A549 (cell line): ENCODE measurements at regions not wholly inside any gene's neighbourhood (a gene's known extent, or its start where the extent isn't known, plus 50 kb on each side); places are given as distances from the start of the nearest gene placed in this dataset.
A peak's percentile ranks its signal among the peaks of the same experiment; 100 is the strongest.

Source experiments
- ATAC-seq, 2 experiments: fragments of 200-7000 bp in 1 of 2; fragments of >200 bp in 1 of 2; cut with Nextera tagmentation in 1 of 2; cut with Tn5 transposase in 1 of 2; 3 replicates each; pipeline versions ENCODE4 v1.8.0 to v1.9.1; 2018 to 2020; ENCODE audit warnings: mild to moderate bottlenecking in 1 of 2, moderate library complexity in 1 of 2
- CTCF ChIA-PET: fragments of 300-600 bp; sonication (Branson Sonifier 250); formaldehyde crosslinking; extraction: SDS; loops from one replicate; lab custom pipeline; 2021; ENCODE audit warnings: antibody characterized with exemption, inconsistent platforms; lab: Yijun Ruan, JAX
- POLR2A ChIA-PET: fragments of 350-600 bp; formaldehyde crosslinking; extraction: SDS; loops from one replicate; lab custom pipeline; 2021; ENCODE audit warnings: antibody characterized with exemption, inconsistent platforms; lab: Yijun Ruan, JAX
- DNase-seq, 2 experiments: peaks; one replicate each; pipeline versions ENCODE4 v3.0.0 to v3.0.0-alpha.2; 2011 to 2016; ENCODE audit warnings: low read depth in 1 of 2, low spot score in 1 of 2
- FAIRE-seq: peaks from 2 replicates; lab custom pipeline; 2011; peaks lifted over from hg19 to GRCh38; lab: Jason Lieb, UNC
- H3K27ac ChIP-seq, 2 experiments: fragments of >200 bp; sonication (Bioruptor Twin); formaldehyde crosslinking; 3 replicates each; pipeline ENCODE4 v1.5.1; 2016 to 2017
- H3K4me1 ChIP-seq: fragments of >200 bp; sonication (Bioruptor Twin); formaldehyde crosslinking; 3 replicates; pipeline ENCODE4 v1.6.1; 2016
- H3K4me2 ChIP-seq: fragments of >200 bp; sonication (Bioruptor Twin); formaldehyde crosslinking; 3 replicates; pipeline ENCODE4 v1.6.1; 2016
- H3K4me3 ChIP-seq: fragments of >200 bp; sonication (Bioruptor Twin); formaldehyde crosslinking; 3 replicates; pipeline ENCODE4 v1.5.1; 2016
- H3K9me3 ChIP-seq: fragments of >200 bp; sonication (Bioruptor Twin); formaldehyde crosslinking; 3 replicates; pipeline ENCODE4 v1.6.1; 2016
- BHLHE40 ChIP-seq: IDR thresholded peaks from 2 replicates; pipeline ENCODE4 v1.6.1; 2012; ENCODE audit warnings: low read depth, low read length, inconsistent platforms
- CEBPB ChIP-seq, 2 experiments: fragments of >200 bp in 1 of 2; sonication (Bioruptor Twin) in 1 of 2; formaldehyde crosslinking in 1 of 2; IDR thresholded peaks; 2 replicates each; pipeline ENCODE4 v1.6.1; 2012 to 2016
- CHD2 ChIP-seq: fragments of 150-350 bp; IDR thresholded peaks from 2 replicates; pipeline ENCODE4 v1.6.1; 2014; ENCODE audit warnings: low read length; ENCODE audit not compliant: partially characterized antibody
- CHD4 ChIP-seq: fragments of 200-600 bp; sonication (generic); IDR thresholded peaks from 2 replicates; pipeline ENCODE4 v1.6.1; 2016; ENCODE audit warnings: antibody characterized with exemption, mild to moderate bottlenecking, borderline replicate concordance
- EHF ChIP-seq: fragments of 250-450 bp; sonication (Bioruptor Pico); IDR thresholded peaks from 2 replicates; pipeline ENCODE4 v1.5.0; 2020; ENCODE audit warnings: mild to moderate bottlenecking
- EHMT2 ChIP-seq: fragments of 200-600 bp; sonication (generic); IDR thresholded peaks from 2 replicates; pipeline ENCODE4 v1.6.1; 2016; ENCODE audit warnings: antibody characterized with exemption, low read depth, mild to moderate bottlenecking, moderate library complexity
- ESRRA ChIP-seq: fragments of 150-350 bp; IDR thresholded peaks from 2 replicates; pipeline ENCODE4 v1.6.1; 2014; ENCODE audit warnings: mild to moderate bottlenecking, low read length, borderline replicate concordance
- FOSB ChIP-seq: fragments of 250-450 bp; sonication (Bioruptor Pico); IDR thresholded peaks from 2 replicates; pipeline ENCODE4 v1.5.0; 2020; ENCODE audit warnings: mild to moderate bottlenecking, moderate library complexity
- HEYL ChIP-seq: fragments of 250-450 bp; sonication (Bioruptor Pico); IDR thresholded peaks from 2 replicates; pipeline ENCODE4 v1.8.0; 2021; ENCODE audit warnings: mild to moderate bottlenecking, moderate library complexity
- HOXB5 ChIP-seq: fragments of 250-450 bp; sonication (Bioruptor Pico); IDR thresholded peaks from 2 replicates; pipeline ENCODE4 v1.5.0; 2020; ENCODE audit warnings: mild to moderate bottlenecking, moderate library complexity
- JUN ChIP-seq, 2 experiments: fragments of >200 bp; sonication (Bioruptor Twin); formaldehyde crosslinking; IDR thresholded peaks; 2 replicates in 1 of 2; 3 replicates in 1 of 2; pipeline ENCODE4 v1.6.1; 2016 to 2017
- KDM1A ChIP-seq: fragments of 200-600 bp; sonication (generic); IDR thresholded peaks from 2 replicates; pipeline ENCODE4 v1.6.1; 2016; ENCODE audit warnings: low read depth, mild to moderate bottlenecking
- KDM5A ChIP-seq: fragments of 200-600 bp; sonication (generic); IDR thresholded peaks from 2 replicates; pipeline ENCODE4 v1.6.1; 2016; ENCODE audit warnings: antibody characterized with exemption, mild to moderate bottlenecking
- MAX ChIP-seq: IDR thresholded peaks from 2 replicates; pipeline ENCODE4 v1.6.1; 2012
- MAZ ChIP-seq: fragments of 150-350 bp; IDR thresholded peaks from 2 replicates; pipeline ENCODE4 v1.6.1; 2014; ENCODE audit warnings: antibody characterized with exemption, low read depth, low read length, borderline replicate concordance
- MYC ChIP-seq: IDR thresholded peaks from 2 replicates; pipeline ENCODE4 v1.6.1; 2012; ENCODE audit warnings: mild to moderate bottlenecking, inconsistent platforms, low read length, improper control_type of control experiment, borderline replicate concordance
- NR3C1 ChIP-seq: fragments of >200 bp; sonication (Bioruptor Twin); formaldehyde crosslinking; IDR thresholded peaks from 3 replicates; pipeline ENCODE4 v1.6.1; 2017
- POLR2AphosphoS2 ChIP-seq: conservative IDR thresholded peaks from 2 replicates; pipeline ENCODE4 v1.6.1; 2012; ENCODE audit warnings: low read length, improper control_type of control experiment, inconsistent platforms
- RFX5 ChIP-seq: fragments of 450-650 bp; IDR thresholded peaks from 2 replicates; pipeline ENCODE4 v1.7.1; 2014; ENCODE audit warnings: antibody characterized with exemption, mild to moderate bottlenecking, moderate library complexity
- SMC3 ChIP-seq: fragments of >200 bp; sonication (Bioruptor Twin); formaldehyde crosslinking; IDR thresholded peaks from 3 replicates; pipeline ENCODE4 v1.6.1; 2018; ENCODE audit warnings: inconsistent platforms
- SREBF2 ChIP-seq: fragments of 450-650 bp; IDR thresholded peaks from 2 replicates; pipeline ENCODE4 v1.6.1; 2014; ENCODE audit warnings: mild to moderate bottlenecking, moderate library complexity
- TFCP2L1 ChIP-seq: fragments of 250-450 bp; sonication (Bioruptor Pico); IDR thresholded peaks from 2 replicates; pipeline ENCODE4 v1.5.0; 2021; ENCODE audit warnings: mild to moderate bottlenecking
- USF2 ChIP-seq: fragments of 450-650 bp; IDR thresholded peaks from 2 replicates; pipeline ENCODE4 v1.6.1; 2014; ENCODE audit warnings: antibody characterized with exemption
- ZC3H11A ChIP-seq: fragments of 450-650 bp; IDR thresholded peaks from 2 replicates; pipeline ENCODE4 v1.6.1; 2014; ENCODE audit warnings: antibody characterized with exemption, mild to moderate bottlenecking
- ZFP36 ChIP-seq: fragments of 450-650 bp; IDR thresholded peaks from 2 replicates; pipeline ENCODE4 v1.6.1; 2014; ENCODE audit warnings: borderline replicate concordance; ENCODE audit not compliant: partially characterized antibody
- ZSCAN20 ChIP-seq: fragments of 250-450 bp; sonication (Bioruptor Pico); IDR thresholded peaks from 2 replicates; pipeline ENCODE4 v1.8.0; 2022; ENCODE audit warnings: mild to moderate bottlenecking, moderate library complexity
- WGBS: methylation state at CpG from one replicate; pipeline ENCODE4 v1.1.6; 2017; ENCODE audit errors: missing lambda C conversion rate; 5-methylcytosine and 5-hydroxymethylcytosine counted together
- TF ChIP-seq, protein P1 (sequence below): fragments of >200 bp; sonication (Bioruptor Twin); formaldehyde crosslinking; IDR thresholded peaks from 3 replicates; pipeline ENCODE4 v1.5.1; 2016
- TF ChIP-seq, protein P2 (sequence below): IDR thresholded peaks from 2 replicates; pipeline ENCODE4 v1.6.1; 2012; ENCODE audit warnings: low read depth, borderline replicate concordance

DNA sequence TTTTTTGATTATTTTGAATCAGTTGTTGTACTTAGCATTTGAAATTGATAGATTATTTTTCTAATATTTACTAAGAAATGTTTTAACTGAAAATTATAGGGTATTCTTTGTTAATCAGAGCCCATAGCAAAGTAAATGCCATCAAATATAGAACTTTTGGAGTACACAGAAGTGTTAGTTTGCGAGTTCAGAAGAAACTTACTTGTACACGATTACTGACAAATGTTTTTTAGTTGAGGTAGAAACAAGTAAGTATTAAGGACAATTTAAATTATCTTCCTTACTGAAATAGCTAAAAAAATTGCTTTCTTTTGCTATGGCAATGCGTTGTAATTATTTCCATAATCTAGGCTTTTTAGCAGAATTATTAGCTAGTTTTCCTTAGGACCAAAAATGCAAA lies 692.2 kb downstream of the USP25 start:
- FAIRE-seq (no peak), ATAC-seq (no peak), DNase-seq (no peak)
- peak overlapping the region; percentile 61; the same call in 2 of the 3 replicates for H3K4me2 ChIP-seq
- no peak overlapping the region for H3K27ac ChIP-seq
- CTCF ChIA-PET, result no interaction called here
- no peak overlapping the region for H3K4me3 ChIP-seq
- POLR2A ChIA-PET, result no interaction called here
- H3K9me3 ChIP-seq, result no peaks in the 10 kb centered on the region
- TF ChIP-seq EHMT2 (no peak), JUN (IDR thresholded peaks at IDR 0.05) (no peak), MAZ (no peak), ZFP36 (no peak), USF2 (no peak), TFCP2L1 (CRISPR knock-in tag) (no peak), CEBPB (IDR thresholded peaks at IDR 0.05) (no peak), CHD4 (no peak), SMC3 (no peak), EHF (CRISPR knock-in tag) (no peak), HOXB5 (no peak), POLR2AphosphoS2 (no peak), ZSCAN20 (no peak), NR3C1 (no peak)
- TF ChIP-seq, protein P1, sequence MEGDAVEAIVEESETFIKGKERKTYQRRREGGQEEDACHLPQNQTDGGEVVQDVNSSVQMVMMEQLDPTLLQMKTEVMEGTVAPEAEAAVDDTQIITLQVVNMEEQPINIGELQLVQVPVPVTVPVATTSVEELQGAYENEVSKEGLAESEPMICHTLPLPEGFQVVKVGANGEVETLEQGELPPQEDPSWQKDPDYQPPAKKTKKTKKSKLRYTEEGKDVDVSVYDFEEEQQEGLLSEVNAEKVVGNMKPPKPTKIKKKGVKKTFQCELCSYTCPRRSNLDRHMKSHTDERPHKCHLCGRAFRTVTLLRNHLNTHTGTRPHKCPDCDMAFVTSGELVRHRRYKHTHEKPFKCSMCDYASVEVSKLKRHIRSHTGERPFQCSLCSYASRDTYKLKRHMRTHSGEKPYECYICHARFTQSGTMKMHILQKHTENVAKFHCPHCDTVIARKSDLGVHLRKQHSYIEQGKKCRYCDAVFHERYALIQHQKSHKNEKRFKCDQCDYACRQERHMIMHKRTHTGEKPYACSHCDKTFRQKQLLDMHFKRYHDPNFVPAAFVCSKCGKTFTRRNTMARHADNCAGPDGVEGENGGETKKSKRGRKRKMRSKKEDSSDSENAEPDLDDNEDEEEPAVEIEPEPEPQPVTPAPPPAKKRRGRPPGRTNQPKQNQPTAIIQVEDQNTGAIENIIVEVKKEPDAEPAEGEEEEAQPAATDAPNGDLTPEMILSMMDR, result no peak
- WGBS, result 65% methylated on average over 3 of the region's 3 CpGs
- peaks cover 9% of the 10 kb centered on the region; the same call in 2 of the 3 replicates for H3K4me1 ChIP-seq

DNA sequence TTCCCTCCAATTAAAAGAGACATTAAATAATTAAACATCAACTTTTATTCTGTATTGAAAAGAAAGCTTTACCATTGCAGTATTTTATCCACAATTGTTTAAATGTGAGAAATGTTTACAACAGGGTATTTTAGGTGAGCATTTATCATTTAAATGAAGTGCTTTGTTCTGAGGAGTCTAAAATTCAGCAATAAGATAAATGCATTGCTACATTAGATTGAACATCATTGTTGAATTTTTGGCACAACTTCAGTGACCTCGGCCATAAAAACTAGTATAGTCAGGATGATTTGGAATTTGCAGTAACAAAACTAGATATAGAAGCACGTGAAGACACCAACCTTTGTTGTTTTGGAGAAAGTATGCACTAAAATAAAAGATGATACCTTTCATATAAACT lies 692.9 kb downstream of the USP25 start:
- no peak for FAIRE-seq
- DNase-seq, result no peak
- CTCF ChIA-PET, result no interaction called here
- H3K9me3 ChIP-seq, result no peaks in the 10 kb centered on the region
- H3K4me3 ChIP-seq, result no peak overlapping the region
- no peak for ATAC-seq
- POLR2A ChIA-PET, result no interaction called here
- H3K4me1 ChIP-seq, result peaks cover 9% of the 10 kb centered on the region; the same call in 2 of the 3 replicates
- WGBS, result 34% methylated on average over 2 of the region's 2 CpGs
- H3K27ac ChIP-seq, result no peak overlapping the region
- H3K4me2 ChIP-seq, result peak overlapping the region; percentile 61
- TF ChIP-seq EHF (CRISPR knock-in tag), result no peak
- no peak for TF ChIP-seq ZC3H11A
- TF ChIP-seq RFX5, result no peak
- no peak for TF ChIP-seq CEBPB (IDR thresholded peaks at IDR 0.05)
- no peak for TF ChIP-seq KDM5A

GRCh38 chr21:16423921-16424320 lies 694.1 kb downstream of the USP25 start:
- no peak for FAIRE-seq

More at GRCh38 chr21:16423921-16424320, 694.1 kb downstream of the USP25 start:
- ChIA-PET POLR2A (no interaction called here), CTCF (no interaction called here)
- Histone ChIP-seq H3K9me3 (no peaks in the 10 kb centered on the region), H3K4me2 (peak overlapping the region; percentile 61), H3K4me3 (0 out of 3 replicates have a peak overlapping the region, but pooled peaks have one; percentile 21), H3K27ac (no peak overlapping the region), H3K4me1 (peaks cover 9% of the 10 kb centered on the region; the same call in 2 of the 3 replicates)
- DNase-seq (no peak), ATAC-seq (no peak)
- no peak for TF ChIP-seq BHLHE40
- TF ChIP-seq MAX, result no peak
- TF ChIP-seq CEBPB (IDR thresholded peaks at IDR 0.05), result no peak
- TF ChIP-seq ESRRA, result no peak
- TF ChIP-seq CHD2, result no peak
- TF ChIP-seq ZSCAN20, result no peak
- no peak for TF ChIP-seq SREBF2
- TF ChIP-seq MYC, result no peak
- no peak for TF ChIP-seq CHD4
- TF ChIP-seq KDM1A, result no peak
- no peak for TF ChIP-seq HEYL
- no peak for TF ChIP-seq POLR2AphosphoS2
- TF ChIP-seq, protein P2, sequence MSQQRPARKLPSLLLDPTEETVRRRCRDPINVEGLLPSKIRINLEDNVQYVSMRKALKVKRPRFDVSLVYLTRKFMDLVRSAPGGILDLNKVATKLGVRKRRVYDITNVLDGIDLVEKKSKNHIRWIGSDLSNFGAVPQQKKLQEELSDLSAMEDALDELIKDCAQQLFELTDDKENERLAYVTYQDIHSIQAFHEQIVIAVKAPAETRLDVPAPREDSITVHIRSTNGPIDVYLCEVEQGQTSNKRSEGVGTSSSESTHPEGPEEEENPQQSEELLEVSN, result no peak
- TF ChIP-seq FOSB (CRISPR knock-in tag), result no peak
- 33% methylated on average over 4 of the region's 4 CpGs for WGBS
